ENCODE measurements at regions not wholly inside any gene's neighbourhood (a gene's known extent, or its start where the extent isn't known, plus 50 kb on each side); places are given as distances from the start of the nearest gene placed in this dataset.
"Not testable (repeated sequence)": the region's sequence is repeated elsewhere in the genome, so short reads cannot be mapped to it uniquely, and the experiment has no call there.

GRCh38 chr14:71629250-71629649, 303.0 kb upstream of the RGS6 start:
- no peaks in the 10 kb centered on the region for H3K79me2 ChIP-seq (ENCODE audit: insufficient read depth, low read length)
- no peak overlapping the region for H3K9ac ChIP-seq (ENCODE audit: low read depth, low read length, poor library complexity, severe bottlenecking)
- no peaks in the 10 kb centered on the region for H3K9me2 ChIP-seq (replicated peaks; ENCODE audit: low read depth, low read length)
- H2AFZ ChIP-seq (ENCODE audit: low read length), result no peak overlapping the region
- H3K9me3 ChIP-seq (ENCODE audit: insufficient read depth, low read depth, low read length), result no peaks in the 10 kb centered on the region; the same call in 1 of the 2 replicates
- no peaks in the 10 kb centered on the region for H3K4me1 ChIP-seq (ENCODE audit: insufficient read depth, low read length, poor library complexity, severe bottlenecking)
- H3K4me3 ChIP-seq (ENCODE audit: low read length, poor library complexity, severe bottlenecking), result no peak overlapping the region
- no peaks in the 10 kb centered on the region for H4K20me1 ChIP-seq (ENCODE audit: insufficient read depth, low read length, poor library complexity, severe bottlenecking)
- H3F3A ChIP-seq (ENCODE audit: low read depth), result no peaks in the 10 kb centered on the region
- TF ChIP-seq, protein P1, sequence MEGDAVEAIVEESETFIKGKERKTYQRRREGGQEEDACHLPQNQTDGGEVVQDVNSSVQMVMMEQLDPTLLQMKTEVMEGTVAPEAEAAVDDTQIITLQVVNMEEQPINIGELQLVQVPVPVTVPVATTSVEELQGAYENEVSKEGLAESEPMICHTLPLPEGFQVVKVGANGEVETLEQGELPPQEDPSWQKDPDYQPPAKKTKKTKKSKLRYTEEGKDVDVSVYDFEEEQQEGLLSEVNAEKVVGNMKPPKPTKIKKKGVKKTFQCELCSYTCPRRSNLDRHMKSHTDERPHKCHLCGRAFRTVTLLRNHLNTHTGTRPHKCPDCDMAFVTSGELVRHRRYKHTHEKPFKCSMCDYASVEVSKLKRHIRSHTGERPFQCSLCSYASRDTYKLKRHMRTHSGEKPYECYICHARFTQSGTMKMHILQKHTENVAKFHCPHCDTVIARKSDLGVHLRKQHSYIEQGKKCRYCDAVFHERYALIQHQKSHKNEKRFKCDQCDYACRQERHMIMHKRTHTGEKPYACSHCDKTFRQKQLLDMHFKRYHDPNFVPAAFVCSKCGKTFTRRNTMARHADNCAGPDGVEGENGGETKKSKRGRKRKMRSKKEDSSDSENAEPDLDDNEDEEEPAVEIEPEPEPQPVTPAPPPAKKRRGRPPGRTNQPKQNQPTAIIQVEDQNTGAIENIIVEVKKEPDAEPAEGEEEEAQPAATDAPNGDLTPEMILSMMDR (conservative IDR thresholded peaks at IDR 0.05; ENCODE audit: low read length), result no peak
- no peak for TF ChIP-seq EZH2phosphoT487 (IDR thresholded peaks at IDR 0.05; ENCODE audit: borderline replicate concordance)
- no peak overlapping the region for H3K4me2 ChIP-seq (ENCODE audit: low read depth, low read length, poor library complexity, severe bottlenecking)
- peaks cover 43% of the 10 kb centered on the region; the same call in 1 of the 2 replicates for H3K36me3 ChIP-seq (ENCODE audit: insufficient read depth, low read length)
- no peaks in the 10 kb centered on the region for H3K27me3 ChIP-seq (ENCODE audit: insufficient read depth, low read length, poor library complexity, severe bottlenecking)

- H3K9me2 ChIP-seq (replicated peaks; ENCODE audit: low read depth, low read length), result no peaks in the 10 kb centered on the region
- no peaks in the 10 kb centered on the region for H3F3A ChIP-seq (ENCODE audit: low read depth)
- no peaks in the 10 kb centered on the region for H3K27me3 ChIP-seq (ENCODE audit: insufficient read depth, low read length, poor library complexity, severe bottlenecking)
- peaks cover 41% of the 10 kb centered on the region; the same call in 1 of the 2 replicates for H3K36me3 ChIP-seq (ENCODE audit: insufficient read depth, low read length)
- H3K4me3 ChIP-seq (ENCODE audit: low read length, poor library complexity, severe bottlenecking), result no peak overlapping the region
- H3K4me2 ChIP-seq (ENCODE audit: low read depth, low read length, poor library complexity, severe bottlenecking), result no peak overlapping the region
- H3K9ac ChIP-seq (ENCODE audit: low read depth, low read length, poor library complexity, severe bottlenecking), result no peak overlapping the region
- no peaks in the 10 kb centered on the region for H3K79me2 ChIP-seq (ENCODE audit: insufficient read depth, low read length)
- TF ChIP-seq, protein P1 (conservative IDR thresholded peaks at IDR 0.05; ENCODE audit: low read length), result no peak
- no peak for TF ChIP-seq EZH2phosphoT487 (IDR thresholded peaks at IDR 0.05; ENCODE audit: borderline replicate concordance)
- no peaks in the 10 kb centered on the region for H3K4me1 ChIP-seq (ENCODE audit: insufficient read depth, low read length, poor library complexity, severe bottlenecking)
- H2AFZ ChIP-seq (ENCODE audit: low read length), result no peak overlapping the region
- no peaks in the 10 kb centered on the region for H4K20me1 ChIP-seq (ENCODE audit: insufficient read depth, low read length, poor library complexity, severe bottlenecking)
- H3K9me3 ChIP-seq (ENCODE audit: insufficient read depth, low read depth, low read length), result no peaks in the 10 kb centered on the region; the same call in 1 of the 2 replicates
Observed at GRCh38 chr14:71629765-71630492, 302.3 kb upstream of the RGS6 start.

DNA sequence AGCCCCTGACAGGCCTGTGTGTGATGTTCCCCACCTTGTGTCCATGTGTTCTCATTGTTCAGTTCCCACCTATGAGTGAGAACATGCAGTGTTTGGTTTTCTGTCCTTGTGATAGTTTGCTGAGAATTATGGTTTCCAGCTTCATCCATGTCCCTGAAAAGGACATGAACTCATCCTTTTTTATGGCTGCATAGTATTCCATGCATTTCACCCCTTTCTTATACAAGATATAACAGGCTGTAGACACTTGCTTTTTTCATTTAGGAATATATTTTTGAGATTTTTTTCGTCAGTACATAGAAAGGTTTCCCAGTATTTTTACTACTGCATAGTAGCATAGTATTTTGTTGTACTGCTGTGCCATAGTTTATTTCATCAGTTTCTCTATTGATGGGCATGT, 301.2 kb upstream of the RGS6 start:
- not testable (repeated sequence) for H3K79me2 ChIP-seq (ENCODE audit: insufficient read depth, low read length); H3F3A ChIP-seq (ENCODE audit: low read depth); H3K4me2 ChIP-seq (ENCODE audit: low read depth, low read length, poor library complexity, severe bottlenecking); H3K9me2 ChIP-seq (replicated peaks; ENCODE audit: low read depth, low read length); H3K4me1 ChIP-seq (ENCODE audit: insufficient read depth, low read length, poor library complexity, severe bottlenecking); H4K20me1 ChIP-seq (ENCODE audit: insufficient read depth, low read length, poor library complexity, severe bottlenecking); H3K4me3 ChIP-seq (ENCODE audit: low read length, poor library complexity, severe bottlenecking); H3K9ac ChIP-seq (ENCODE audit: low read depth, low read length, poor library complexity, severe bottlenecking); H3K9me3 ChIP-seq (ENCODE audit: insufficient read depth, low read depth, low read length); H3K27me3 ChIP-seq (ENCODE audit: insufficient read depth, low read length, poor library complexity, severe bottlenecking); H2AFZ ChIP-seq (ENCODE audit: low read length)
- H3K36me3 ChIP-seq (ENCODE audit: insufficient read depth, low read length), result peaks cover 30% of the 10 kb centered on the region; the same call in 1 of the 2 replicates

All from Loucy (cell line).